PC-9 (cell line): ENCODE measurements at regions not wholly inside any gene's neighbourhood (a gene's known extent, or its start where the extent isn't known, plus 50 kb on each side); places are given as distances from the start of the nearest gene placed in this dataset.

ENCODE experiments used
- CTCF ChIP-seq: fragments of 200-600 bp; sonication (generic); conservative IDR thresholded peaks from 2 replicates; pipeline ENCODE4 v1.6.1; 2017; ENCODE audit warnings: mixed run types, antibody characterized with exemption, mild to moderate bottlenecking, moderate library complexity
- EZH2 ChIP-seq: fragments of 200-600 bp; sonication (generic); IDR thresholded peaks from 2 replicates; pipeline ENCODE4 v1.8.0; 2017; ENCODE audit warnings: antibody characterized with exemption, low read depth

GRCh38 chr9:115691693-115692092, 461.9 kb upstream of the PAPPA start:
- TF ChIP-seq EZH2 (no peak), CTCF (no peak)
